K562 (cell line): ENCODE measurements at regions not wholly inside any gene's neighbourhood (a gene's known extent, or its start where the extent isn't known, plus 50 kb on each side); places are given as distances from the start of the nearest gene placed in this dataset.

Experiments used
- ATAC-seq: fragments of 200-7000 bp; cut with Tn5 transposase; 3 replicates; pipeline ENCODE4 v1.9.1; 2020; ENCODE audit warnings: moderate library complexity
- BruUV-seq: library from RNA; stranded (reverse); fragments of 400-500 nt; replicated peaks from 2 replicates; lab custom pipeline; 2021; lab: Mats Ljungman, UMichigan
- CTCF ChIA-PET: fragments of 300-600 bp; formaldehyde crosslinking; extraction: SDS; loops from one replicate; lab custom pipeline; 2021; ENCODE audit warnings: low intra/inter-chr PET ratio; lab: Yijun Ruan, JAX
- POLR2A ChIA-PET: fragments of 300-600, 350-650 bp; sonication (Branson Sonifier 250); formaldehyde crosslinking; extraction: SDS; loops from one replicate; lab custom pipeline; 2021; ENCODE audit warnings: antibody characterized with exemption, inconsistent platforms; lab: Yijun Ruan, JAX
- DNase-seq, 4 experiments: peaks; one replicate each; pipeline versions ENCODE4 v3.0.0 to v3.0.0-alpha.2; 2011 to 2018; ENCODE audit warnings: low spot score in 3 of 4, mixed read lengths in 3 of 4; ENCODE audit errors: extremely low read depth in 1 of 4
- FAIRE-seq: peaks from 2 replicates; lab custom pipeline; 2011; peaks lifted over from hg19 to GRCh38; lab: Jason Lieb, UNC
- H2AFZ ChIP-seq: 2 replicates; pipeline ENCODE4 v1.6.0; 2011; ENCODE audit warnings: low read depth, low read length, control low read depth, inconsistent platforms
- H3K27ac ChIP-seq: fragments of 200-600 bp; 3 replicates; pipeline ENCODE4 v1.8.0; 2011; ENCODE audit warnings: low read depth, mild to moderate bottlenecking, control low read depth, inconsistent platforms, low read length, moderate library complexity, mixed read lengths; ENCODE audit errors: extremely low read depth
- H3K27me3 ChIP-seq, 2 experiments: fragments of 300-600 bp in 1 of 2; 2 replicates in 1 of 2; 3 replicates in 1 of 2; pipeline versions ENCODE4 v1.6.0 to v1.8.0; 2011; ENCODE audit warnings: inconsistent platforms in 2 of 2, low read length in 2 of 2, mild to moderate bottlenecking in 1 of 2, mixed read lengths in 1 of 2, moderate library complexity in 1 of 2; ENCODE audit not compliant: control insufficient read depth in 2 of 2, insufficient read depth in 2 of 2
- H3K36me3 ChIP-seq: fragments of 300-600 bp; 3 replicates; pipeline ENCODE4 v1.8.0; 2011; ENCODE audit warnings: mild to moderate bottlenecking, low read length, inconsistent platforms; ENCODE audit not compliant: control insufficient read depth, insufficient read depth
- H3K4me1 ChIP-seq, 2 experiments: fragments of 200-600 bp in 1 of 2; replicated peaks in 1 of 2; 2 replicates in 1 of 2; 3 replicates in 1 of 2; pipeline versions ENCODE4 v1.5.1 to v1.8.0; 2011; ENCODE audit warnings: inconsistent platforms in 2 of 2, low read length in 2 of 2, mild to moderate bottlenecking in 1 of 2, mixed read lengths in 1 of 2, moderate library complexity in 1 of 2; ENCODE audit not compliant: control insufficient read depth in 2 of 2, insufficient read depth in 2 of 2
- H3K4me2 ChIP-seq: 2 replicates; pipeline ENCODE4 v1.6.1; 2011; ENCODE audit warnings: low read length, control low read depth, inconsistent platforms, mixed read lengths; ENCODE audit not compliant: insufficient read depth
- H3K4me3 ChIP-seq: fragments of 200-600 bp; sonication (generic), shearing (Covaris generic); 2 replicates; pipeline ENCODE4 v1.5.1; 2016; ENCODE audit warnings: control low read depth, inconsistent platforms
- H3K79me2 ChIP-seq: fragments of 200-600 bp; 3 replicates; pipeline ENCODE4 v1.8.0; 2011; ENCODE audit warnings: low read length, inconsistent platforms; ENCODE audit not compliant: control insufficient read depth, insufficient read depth
- H3K9ac ChIP-seq, 2 experiments: 2 replicates each; pipeline versions ENCODE4 v1.6.0 to v1.6.1; 2011; ENCODE audit warnings: low read depth in 2 of 2, low read length in 2 of 2, control low read depth in 1 of 2, inconsistent platforms in 1 of 2, mild to moderate bottlenecking in 1 of 2, mixed read lengths in 1 of 2; ENCODE audit not compliant: insufficient read depth in 1 of 2
- H3K9me1 ChIP-seq: one replicate; pipeline ENCODE4 v1.6.0; 2011; ENCODE audit warnings: inconsistent platforms, mild to moderate bottlenecking, low read length, moderate library complexity; ENCODE audit not compliant: control insufficient read depth, insufficient read depth
- H3K9me3 ChIP-seq: replicated peaks from 2 replicates; pipeline ENCODE4 v1.5.1; 2011; ENCODE audit warnings: low read depth, low read length, inconsistent platforms; ENCODE audit not compliant: control insufficient read depth, insufficient read depth
- H4K20me1 ChIP-seq: replicated peaks from 2 replicates; pipeline ENCODE4 v1.6.1; 2011; ENCODE audit warnings: low read length, inconsistent platforms, mixed read lengths; ENCODE audit not compliant: control insufficient read depth, insufficient read depth
- AFF1 ChIP-seq, 2 experiments: fragments of 450-650 bp; IDR thresholded peaks; 2 replicates each; pipeline ENCODE4 v1.6.1; 2018; ENCODE audit warnings: mild to moderate bottlenecking in 2 of 2, low read depth in 1 of 2; ENCODE audit not compliant: partially characterized antibody in 2 of 2
- HNRNPK ChIP-seq: fragments of 200-400 bp; formaldehyde crosslinking; IDR thresholded peaks from one replicate; pipeline ENCODE4 v1.6.1; 2018; ENCODE audit warnings: mild to moderate bottlenecking, low read depth, low read length; ENCODE audit not compliant: poor library complexity, severe bottlenecking
- TEAD4 ChIP-seq, 2 experiments: sonication (generic) in 1 of 2; formaldehyde crosslinking in 1 of 2; IDR thresholded peaks; 2 replicates each; pipeline versions ENCODE4 v1.6.1 to v1.8.0; 2012 to 2022; ENCODE audit warnings: borderline replicate concordance in 1 of 2, inconsistent platforms in 1 of 2, low read length in 1 of 2, mild to moderate bottlenecking in 1 of 2, missing genetic modification reagents in 1 of 2
- ZNF778 ChIP-seq: fragments of 450-650 bp; formaldehyde crosslinking; IDR thresholded peaks from 2 replicates; pipeline ENCODE4 v1.4.0; 2020; ENCODE audit warnings: mild to moderate bottlenecking, moderate library complexity
- WGBS: fragments of 100-300 bp; shearing (Covaris generic); methylation state at CpG from one replicate; pipeline ENCODE4 v1.1.6; 2016; ENCODE audit warnings: low coverage, mixed read lengths; ENCODE audit not compliant: insufficient coverage; ENCODE audit errors: missing lambda C conversion rate; 5-methylcytosine and 5-hydroxymethylcytosine counted together
- in situ Hi-C: fragments of 300-500 bp; cut with MboI; formaldehyde crosslinking; loops from 4 replicates; pipeline ENCODE4 v1.15.0; 2018; ENCODE audit warnings: inconsistent platforms, mixed read lengths
- intact Hi-C: fragments of 100-400 bp; cut with micrococcal nuclease; formaldehyde crosslinking; loops from 2 replicates; pipeline ENCODE4 v1.14.2; 2022

GRCh38 chr13:111399334-111399733 is 78.9 kb downstream of the TEX29 start:
- in situ Hi-C loops (no loop called here), intact Hi-C loops (no loop called here)
- H3K4me1 ChIP-seq = no peaks in the 10 kb centered on the region; a peak in 1 of 5 replicates
- H3K79me2 ChIP-seq = no peaks in the 10 kb centered on the region
- no peak overlapping the region for H3K4me2 ChIP-seq
- H4K20me1 ChIP-seq = no peaks in the 10 kb centered on the region
- no peak overlapping the region for H3K27ac ChIP-seq
- H3K9me3 ChIP-seq = no peaks in the 10 kb centered on the region
- BruUV-seq = no TSS peak
- H3K36me3 ChIP-seq = no peaks in the 10 kb centered on the region
- H3K27me3 ChIP-seq = peaks cover 2 to 65% of the 10 kb centered on the region in 2 experiments; a peak in 3 of 5 replicates
- H3K4me3 ChIP-seq = no peak overlapping the region
- no peak for ATAC-seq
- POLR2A ChIA-PET = no interaction called here
- H3K9me1 ChIP-seq = no peaks in the 10 kb centered on the region
- FAIRE-seq = no peak
- CTCF ChIA-PET = no interaction called here
- H3K9ac ChIP-seq = no peak overlapping the region
- TF ChIP-seq AFF1 (IDR thresholded peaks at IDR 0.05; ENCODE audit: low read depth in 1 of 2, partially characterized antibody in 2 of 2) = no peak
- TF ChIP-seq TEAD4 (IDR thresholded peaks at IDR 0.05; ENCODE audit: low read length) = no peak
- no peak for TF ChIP-seq TEAD4 (CRISPR knock-in tag; IDR thresholded peaks at IDR 0.05; ENCODE audit: borderline replicate concordance)
- TF ChIP-seq ZNF778 (CRISPR knock-in tag) = no peak
- TF ChIP-seq HNRNPK = no peak
- H2AFZ ChIP-seq = no peak overlapping the region
- DNase-seq = no peak
- WGBS = 3% methylated on average over 6 of the region's 11 CpGs
